Upper lobe of left lung (tissue), 6 donors: ENCODE measurements at regions not wholly inside any gene's neighbourhood (a gene's known extent, or its start where the extent isn't known, plus 50 kb on each side); places are given as distances from the start of the nearest gene placed in this dataset.
A peak's percentile ranks its signal among the peaks of the same experiment; 100 is the strongest.

Experiments
- ATAC-seq, 2 donors: fragments of 200-7000 bp; cut with Tn5 transposase; one replicate each; pipeline ENCODE4 v1.9.1; 2022; ENCODE audit warnings: mild to moderate bottlenecking in 2 of 2, moderate library complexity in 2 of 2; ENCODE audit not compliant: low FRiP score in 2 of 2
- DNase-seq, 2 donors: peaks; one replicate each; pipeline ENCODE4 v3.0.0-alpha.2; 2019 to 2020
- H3K27ac ChIP-seq, 4 donors: fragments of 200-600 bp; sonication (generic); one replicate each; pipeline ENCODE4 v1.5.1; 2016 to 2019
- H3K27me3 ChIP-seq, 4 donors: fragments of 200-600 bp; sonication (generic); one replicate each; pipeline ENCODE4 v1.5.1; 2017 to 2019
- H3K36me3 ChIP-seq, 4 donors: fragments of 200-600 bp; sonication (generic); one replicate each; pipeline ENCODE4 v1.5.1; 2016 to 2019
- H3K4me1 ChIP-seq, 4 donors: fragments of 200-600 bp; sonication (generic); one replicate each; pipeline ENCODE4 v1.5.1; 2018 to 2019
- H3K4me3 ChIP-seq, 4 donors: fragments of 200-600 bp; sonication (generic); one replicate each; pipeline ENCODE4 v1.5.1; 2017 to 2019; ENCODE audit warnings: mild to moderate bottlenecking in 2 of 4, moderate library complexity in 1 of 4
- H3K9me3 ChIP-seq, 4 donors: fragments of 200-600 bp; sonication (generic); one replicate each; pipeline ENCODE4 v1.5.1; 2018 to 2019
- EP300 ChIP-seq, 4 donors: sonication (generic); formaldehyde crosslinking; IDR thresholded peaks; one replicate each; pipeline ENCODE4 v1.5.1; 2017; ENCODE audit warnings: antibody characterized with exemption in 4 of 4, control low read depth in 2 of 4
- POLR2A ChIP-seq, 4 donors: fragments of 450-650 bp; IDR thresholded peaks; one replicate each; pipeline ENCODE4 v1.5.1; 2016 to 2017; ENCODE audit warnings: antibody characterized with exemption in 4 of 4, mild to moderate bottlenecking in 2 of 4
- POLR2AphosphoS5 ChIP-seq, 2 donors: sonication (generic); formaldehyde crosslinking; IDR thresholded peaks; one replicate each; pipeline ENCODE4 v1.5.1; 2017; ENCODE audit warnings: antibody characterized with exemption in 2 of 2
- WGBS, 2 donors: methylation state at CpG; one replicate each; pipeline ENCODE4 v1.1.5; 2017 to 2018; 5-methylcytosine and 5-hydroxymethylcytosine counted together
- TF ChIP-seq, protein P1 (sequence below), 6 experiments: fragments of 450-650 bp in 4 of 6; fragments of 200-600 bp in 2 of 6; sonication (generic) in 2 of 6; IDR thresholded peaks; one replicate each; pipeline ENCODE4 v1.5.1; 2016 to 2019; ENCODE audit warnings: antibody characterized with exemption in 6 of 6
- donor health status: DM: no; HTN: no; CAD: no; lungs with moderate emphysema.
- donor health status: DM: no; HTN: yes; CAD: no; lungs with severe emphysema.

- H3K27me3 ChIP-seq = no peaks in the 10 kb centered on the region
- ATAC-seq (no peak), DNase-seq (no peak)
- H3K4me1 ChIP-seq = no peaks in the 10 kb centered on the region
- H3K36me3 ChIP-seq = no peaks in the 10 kb centered on the region
- 50% methylated on average over 2 of the region's 2 CpGs for WGBS, 2 donors
- H3K9me3 ChIP-seq = no peaks in the 10 kb centered on the region
- H3K27ac ChIP-seq = no peak overlapping the region
- no peak overlapping the region for H3K4me3 ChIP-seq
- TF ChIP-seq, protein P1, sequence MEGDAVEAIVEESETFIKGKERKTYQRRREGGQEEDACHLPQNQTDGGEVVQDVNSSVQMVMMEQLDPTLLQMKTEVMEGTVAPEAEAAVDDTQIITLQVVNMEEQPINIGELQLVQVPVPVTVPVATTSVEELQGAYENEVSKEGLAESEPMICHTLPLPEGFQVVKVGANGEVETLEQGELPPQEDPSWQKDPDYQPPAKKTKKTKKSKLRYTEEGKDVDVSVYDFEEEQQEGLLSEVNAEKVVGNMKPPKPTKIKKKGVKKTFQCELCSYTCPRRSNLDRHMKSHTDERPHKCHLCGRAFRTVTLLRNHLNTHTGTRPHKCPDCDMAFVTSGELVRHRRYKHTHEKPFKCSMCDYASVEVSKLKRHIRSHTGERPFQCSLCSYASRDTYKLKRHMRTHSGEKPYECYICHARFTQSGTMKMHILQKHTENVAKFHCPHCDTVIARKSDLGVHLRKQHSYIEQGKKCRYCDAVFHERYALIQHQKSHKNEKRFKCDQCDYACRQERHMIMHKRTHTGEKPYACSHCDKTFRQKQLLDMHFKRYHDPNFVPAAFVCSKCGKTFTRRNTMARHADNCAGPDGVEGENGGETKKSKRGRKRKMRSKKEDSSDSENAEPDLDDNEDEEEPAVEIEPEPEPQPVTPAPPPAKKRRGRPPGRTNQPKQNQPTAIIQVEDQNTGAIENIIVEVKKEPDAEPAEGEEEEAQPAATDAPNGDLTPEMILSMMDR (IDR thresholded peaks at IDR 0.05) = no peak
- TF ChIP-seq POLR2AphosphoS5 (IDR thresholded peaks at IDR 0.05) = no peak
- no peak for TF ChIP-seq EP300 (IDR thresholded peaks at IDR 0.05)
- no peak for TF ChIP-seq POLR2A (IDR thresholded peaks at IDR 0.05)
These were observed 149.8 kb upstream of the RASGEF1B start for GRCh38 chr4:81621490-81621889.

- DNase-seq (no peak), ATAC-seq (peak in 1 of 2 donors; percentile 26)
- no peaks in the 10 kb centered on the region for H3K4me1 ChIP-seq
- H3K9me3 ChIP-seq = no peaks in the 10 kb centered on the region
- TF ChIP-seq EP300 (IDR thresholded peaks at IDR 0.05) (no peak), POLR2A (IDR thresholded peaks at IDR 0.05) (no peak), POLR2AphosphoS5 (IDR thresholded peaks at IDR 0.05) (no peak)
- TF ChIP-seq, protein P1 (IDR thresholded peaks at IDR 0.05) = no peak
- H3K27me3 ChIP-seq = no peaks in the 10 kb centered on the region
- H3K36me3 ChIP-seq = no peaks in the 10 kb centered on the region
- no peak overlapping the region for H3K27ac ChIP-seq
- WGBS, 2 donors = 68 to 74% methylated on average over 1 of the region's 1 CpG
- H3K4me3 ChIP-seq = no peak overlapping the region
These were observed 148.7 kb upstream of the RASGEF1B start for GRCh38 chr4:81620442-81620841.

DNA sequence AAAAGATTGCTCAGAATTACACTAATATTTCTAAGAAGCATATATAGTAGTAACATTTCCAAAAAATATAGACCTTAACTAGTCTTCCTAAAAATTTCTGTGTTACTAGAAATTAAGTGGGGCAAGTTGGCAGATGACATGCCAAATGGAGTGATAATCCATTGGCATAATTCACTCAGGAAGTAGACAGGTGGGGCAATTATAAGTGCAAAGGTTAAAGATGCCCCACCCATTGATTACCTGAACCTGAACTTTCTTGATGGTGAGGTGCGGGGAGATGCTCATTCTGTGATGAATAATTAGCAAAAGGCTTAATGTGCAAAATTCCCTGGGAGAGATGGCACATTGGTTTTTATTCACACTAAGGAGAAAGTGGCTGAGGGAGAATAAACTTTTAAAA is 145.8 kb upstream of the RASGEF1B start:
- WGBS, 2 donors = 92 to 93% methylated on average over 1 of the region's 1 CpG
- H3K27me3 ChIP-seq = no peaks in the 10 kb centered on the region
- DNase-seq = no peak

GRCh38 chr4:81611221-81611620 is 139.5 kb upstream of the RASGEF1B start:
- 81 to 84% methylated on average over 3 of the region's 3 CpGs for WGBS, 2 donors
- H3K4me3 ChIP-seq = no peak overlapping the region
- no peaks in the 10 kb centered on the region for H3K27me3 ChIP-seq
- H3K36me3 ChIP-seq = no peaks in the 10 kb centered on the region
- H3K4me1 ChIP-seq = no peaks in the 10 kb centered on the region
- no peak for DNase-seq
- H3K9me3 ChIP-seq = no peaks in the 10 kb centered on the region
- H3K27ac ChIP-seq = no peak overlapping the region
- TF ChIP-seq, protein P1 (IDR thresholded peaks at IDR 0.05) = no peak
- TF ChIP-seq POLR2A (IDR thresholded peaks at IDR 0.05) (no peak), EP300 (IDR thresholded peaks at IDR 0.05) (no peak), POLR2AphosphoS5 (IDR thresholded peaks at IDR 0.05) (no peak)
- ATAC-seq = no peak

More for the DNA sequence above, 145.8 kb upstream of the RASGEF1B start:
- no peak for ATAC-seq
- H3K9me3 ChIP-seq = no peaks in the 10 kb centered on the region
- H3K4me1 ChIP-seq = no peaks in the 10 kb centered on the region
- H3K36me3 ChIP-seq = no peaks in the 10 kb centered on the region
- no peak overlapping the region for H3K4me3 ChIP-seq
- H3K27ac ChIP-seq = no peak overlapping the region
- TF ChIP-seq POLR2A (IDR thresholded peaks at IDR 0.05) (no peak), POLR2AphosphoS5 (IDR thresholded peaks at IDR 0.05) (no peak), EP300 (IDR thresholded peaks at IDR 0.05) (no peak)
- TF ChIP-seq, protein P1 (IDR thresholded peaks at IDR 0.05) = no peak

DNA sequence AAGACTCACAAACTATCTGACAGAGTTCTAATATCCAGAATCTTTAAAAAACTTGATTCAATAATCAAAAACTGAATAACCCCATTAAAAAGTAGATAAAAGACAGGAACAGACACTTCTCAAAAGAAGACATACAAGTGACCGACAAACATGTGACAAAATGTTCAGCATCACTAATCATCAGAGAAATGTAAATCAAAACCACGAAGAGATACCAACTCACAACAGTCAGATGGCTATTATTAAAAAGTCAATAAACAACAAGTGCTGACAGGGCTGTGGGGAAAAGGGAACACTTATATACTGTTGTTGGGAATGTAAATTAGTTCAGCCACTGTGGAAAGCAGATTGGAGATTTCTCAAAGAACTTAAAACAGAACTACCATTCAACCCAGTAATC is 138.1 kb upstream of the RASGEF1B start:
- Histone ChIP-seq H3K27me3 (no peaks in the 10 kb centered on the region), H3K4me3 (no peak overlapping the region), H3K36me3 (no peaks in the 10 kb centered on the region), H3K4me1 (no peaks in the 10 kb centered on the region), H3K9me3 (no peaks in the 10 kb centered on the region), H3K27ac (no peak overlapping the region)
- 87 to 88% methylated on average over 2 of the region's 2 CpGs for WGBS, 2 donors
- ATAC-seq (no peak), DNase-seq (no peak)
- no peak for TF ChIP-seq POLR2AphosphoS5 (IDR thresholded peaks at IDR 0.05)
- TF ChIP-seq, protein P1 (IDR thresholded peaks at IDR 0.05) = no peak
- TF ChIP-seq EP300 (IDR thresholded peaks at IDR 0.05) = no peak
- no peak for TF ChIP-seq POLR2A (IDR thresholded peaks at IDR 0.05)
